ENCODE measurements at regions not wholly inside any gene's neighbourhood (a gene's known extent, or its start where the extent isn't known, plus 50 kb on each side); places are given as distances from the start of the nearest gene placed in this dataset.
"Not testable (repeated sequence)": the region's sequence is repeated elsewhere in the genome, so short reads cannot be mapped to it uniquely, and the experiment has no call there.

GRCh38 chr4:104549736-104550135 lies 55.0 kb upstream of the CXXC4 start:
- DNase-seq (ENCODE audit: low spot score) = no peak

- DNase-seq (ENCODE audit: low spot score) = no peak
Observed at GRCh38 chr4:104559502-104559901, 64.8 kb upstream of the CXXC4 start.

GRCh38 chr4:104571341-104571740 lies 76.6 kb upstream of the CXXC4 start:
- DNase-seq (ENCODE audit: low spot score) = no peak

- DNase-seq (ENCODE audit: low spot score) = no peak
Observed at GRCh38 chr4:104574371-104574770, 79.7 kb upstream of the CXXC4 start.

GRCh38 chr4:104575278-104575677 lies 80.6 kb upstream of the CXXC4 start:
- no peak for DNase-seq (ENCODE audit: low spot score)

GRCh38 chr4:104577405-104577804 lies 82.7 kb upstream of the CXXC4 start:
- DNase-seq (ENCODE audit: low spot score) = no peak

GRCh38 chr4:104581476-104581875 lies 86.8 kb upstream of the CXXC4 start:
- not testable (repeated sequence) for DNase-seq (ENCODE audit: low spot score)

- not testable (repeated sequence) for DNase-seq (ENCODE audit: low spot score)
Observed at GRCh38 chr4:104582056-104582455, 87.4 kb upstream of the CXXC4 start.

- DNase-seq (ENCODE audit: low spot score) = no peak
Observed at GRCh38 chr4:104589264-104589868, 94.7 kb upstream of the CXXC4 start.

- no peak for DNase-seq (ENCODE audit: low spot score)
Observed at GRCh38 chr4:104591510-104591911, 96.8 kb upstream of the CXXC4 start.

GRCh38 chr4:104592183-104592582 lies 97.5 kb upstream of the CXXC4 start:
- DNase-seq (ENCODE audit: low spot score) = no peak

GRCh38 chr4:104593019-104593418 lies 98.3 kb upstream of the CXXC4 start:
- no peak for DNase-seq (ENCODE audit: low spot score)

GRCh38 chr4:104596189-104596588 lies 101.5 kb upstream of the CXXC4 start:
- DNase-seq (ENCODE audit: low spot score) = no peak

- DNase-seq (ENCODE audit: low spot score) = no peak
Observed at GRCh38 chr4:104615496-104615895, 120.8 kb upstream of the CXXC4 start.

GRCh38 chr4:104615926-104616325 lies 121.2 kb upstream of the CXXC4 start:
- DNase-seq (ENCODE audit: low spot score) = no peak

- DNase-seq (ENCODE audit: low spot score) = no peak
Observed at GRCh38 chr4:104616401-104616820, 121.7 kb upstream of the CXXC4 start.

GRCh38 chr4:104625706-104626105 lies 131.0 kb upstream of the CXXC4 start:
- DNase-seq (ENCODE audit: low spot score) = no peak

- DNase-seq (ENCODE audit: low spot score) = no peak
Observed at GRCh38 chr4:104629601-104630000, 134.9 kb upstream of the CXXC4 start.

GRCh38 chr4:104630272-104630671 lies 135.6 kb upstream of the CXXC4 start:
- DNase-seq (ENCODE audit: low spot score) = no peak

GRCh38 chr4:104631000-104631399 lies 136.3 kb upstream of the CXXC4 start:
- DNase-seq (ENCODE audit: low spot score) = no peak

- DNase-seq (ENCODE audit: low spot score) = no peak
Observed at GRCh38 chr4:104641418-104641817, 146.7 kb upstream of the CXXC4 start.

GRCh38 chr4:104642521-104642920 lies 147.8 kb upstream of the CXXC4 start:
- DNase-seq (ENCODE audit: low spot score) = no peak

GRCh38 chr4:104643805-104644204 lies 149.1 kb upstream of the CXXC4 start:
- DNase-seq (ENCODE audit: low spot score) = no peak

- DNase-seq (ENCODE audit: low spot score) = no peak
Observed at GRCh38 chr4:104649631-104650030, 154.9 kb upstream of the CXXC4 start.

GRCh38 chr4:104662269-104662668 lies 167.6 kb upstream of the CXXC4 start:
- DNase-seq (ENCODE audit: low spot score) = not testable (repeated sequence)

Measured in activated CD4-positive, alpha-beta T cell treated with anti-CD3 and anti-CD28 coated beads, Interleukin-2, Interleukin-4, amounts not matched to agents 100 ng/mL and 50 ng/mL, durations not matched to agents 16 hours and 8 hours (primary cell).